H9 (cell line): ENCODE measurements at regions not wholly inside any gene's neighbourhood (a gene's known extent, or its start where the extent isn't known, plus 50 kb on each side); places are given as distances from the start of the nearest gene placed in this dataset.

Experiments used
- DNase-seq: peaks from one replicate; pipeline ENCODE4 v3.0.0-alpha.2; 2017
- H2AFZ ChIP-seq: one replicate; pipeline ENCODE4 v1.6.1; 2013; ENCODE audit warnings: mild to moderate bottlenecking, low read length, control low read depth, moderate library complexity
- H2AK5ac ChIP-seq: 2 replicates; pipeline ENCODE4 v1.6.1; 2013; ENCODE audit warnings: low read length, control low read depth, mixed read lengths; ENCODE audit not compliant: insufficient read length
- H2BK120ac ChIP-seq: one replicate; pipeline ENCODE4 v1.6.1; 2013; ENCODE audit warnings: low read depth, mild to moderate bottlenecking, low read length, control low read depth, inconsistent platforms; ENCODE audit not compliant: poor library complexity, severe bottlenecking
- H2BK12ac ChIP-seq: 2 replicates; pipeline ENCODE4 v1.6.1; 2013; ENCODE audit warnings: low read length, control low read depth, mixed read lengths, low read depth; ENCODE audit not compliant: insufficient read length
- H2BK15ac ChIP-seq: 2 replicates; pipeline ENCODE4 v1.6.1; 2013; ENCODE audit warnings: low read depth, low read length, control low read depth
- H2BK20ac ChIP-seq: one replicate; pipeline ENCODE4 v1.6.1; 2013; ENCODE audit warnings: low read depth, mild to moderate bottlenecking, low read length, control low read depth, inconsistent platforms; ENCODE audit not compliant: poor library complexity, severe bottlenecking
- H2BK5ac ChIP-seq: 2 replicates; pipeline ENCODE4 v1.6.1; 2013; ENCODE audit warnings: low read length, control low read depth, mixed read lengths; ENCODE audit not compliant: insufficient read length
- H3K14ac ChIP-seq: 2 replicates; pipeline ENCODE4 v1.6.1; 2013; ENCODE audit warnings: low read length, control low read depth; ENCODE audit not compliant: insufficient read depth
- H3K18ac ChIP-seq: 2 replicates; pipeline ENCODE4 v1.6.1; 2013; ENCODE audit warnings: low read depth, mild to moderate bottlenecking, mixed read lengths, low read length, control low read depth; ENCODE audit not compliant: insufficient read length
- H3K23ac ChIP-seq: 2 replicates; pipeline ENCODE4 v1.6.1; 2013; ENCODE audit warnings: low read length, control low read depth, mixed read lengths, low read depth; ENCODE audit not compliant: insufficient read length
- H3K23me2 ChIP-seq: 2 replicates; pipeline ENCODE4 v1.6.1; 2013; ENCODE audit warnings: low read depth, mild to moderate bottlenecking, mixed read lengths, low read length, control low read depth; ENCODE audit not compliant: insufficient read length, poor library complexity, severe bottlenecking
- H3K27ac ChIP-seq: 2 replicates; pipeline ENCODE4 v1.5.1; 2013; ENCODE audit warnings: low read length, control low read depth, mixed read lengths, low read depth; ENCODE audit not compliant: insufficient read length
- H3K27me3 ChIP-seq: 2 replicates; pipeline ENCODE4 v1.6.1; 2013; ENCODE audit warnings: low read length, control low read depth, inconsistent platforms; ENCODE audit not compliant: insufficient read depth
- H3K4ac ChIP-seq: 2 replicates; pipeline ENCODE4 v1.6.1; 2013; ENCODE audit warnings: low read depth, mild to moderate bottlenecking, control low read depth, inconsistent platforms, low read length, moderate library complexity
- H3K4me1 ChIP-seq: 2 replicates; pipeline ENCODE4 v1.6.1; 2013; ENCODE audit warnings: low read length, control low read depth, inconsistent platforms; ENCODE audit not compliant: insufficient read depth
- H3K4me2 ChIP-seq: 2 replicates; pipeline ENCODE4 v1.6.1; 2013; ENCODE audit warnings: low read length, control low read depth, mixed read lengths; ENCODE audit not compliant: insufficient read length, insufficient read depth
- H3K56ac ChIP-seq: 2 replicates; pipeline ENCODE4 v1.6.1; 2013; ENCODE audit warnings: low read depth, mild to moderate bottlenecking, mixed read lengths, low read length, control low read depth; ENCODE audit not compliant: insufficient read length
- H3K79me1 ChIP-seq: 2 replicates; pipeline ENCODE4 v1.6.1; 2013; ENCODE audit warnings: low read depth, mild to moderate bottlenecking, moderate library complexity, low read length, control low read depth, inconsistent platforms; ENCODE audit not compliant: insufficient read depth, poor library complexity, severe bottlenecking
- H3K79me2 ChIP-seq: 2 replicates; pipeline ENCODE4 v1.6.1; 2013; ENCODE audit warnings: low read length, control low read depth, inconsistent platforms; ENCODE audit not compliant: insufficient read depth
- H3K9ac ChIP-seq: 2 replicates; pipeline ENCODE4 v1.6.1; 2013; ENCODE audit warnings: low read length, control low read depth, mixed read lengths; ENCODE audit not compliant: insufficient read length; ENCODE audit errors: extremely low read depth
- H3K9me3 ChIP-seq: one replicate; pipeline ENCODE4 v1.6.1; 2013; ENCODE audit warnings: low read depth, low read length, inconsistent platforms; ENCODE audit not compliant: control insufficient read depth
- H3T11ph ChIP-seq: one replicate; pipeline ENCODE4 v1.6.1; 2013; ENCODE audit warnings: mild to moderate bottlenecking, low read length, control low read depth, inconsistent platforms
- H4K20me1 ChIP-seq: one replicate; pipeline ENCODE4 v1.6.1; 2013; ENCODE audit not compliant: control insufficient read depth, insufficient read length, insufficient read depth
- H4K5ac ChIP-seq: 2 replicates; pipeline ENCODE4 v1.6.1; 2013; ENCODE audit warnings: low read depth, mild to moderate bottlenecking, mixed read lengths, low read length, control low read depth; ENCODE audit not compliant: insufficient read length
- H4K8ac ChIP-seq: replicated peaks from 2 replicates; pipeline ENCODE4 v1.6.1; 2013; ENCODE audit warnings: low read length, control low read depth, mixed read lengths, low read depth; ENCODE audit not compliant: insufficient read length
- H4K91ac ChIP-seq: 2 replicates; pipeline ENCODE4 v1.6.1; 2013; ENCODE audit warnings: low read depth, mild to moderate bottlenecking, moderate library complexity, mixed read lengths, low read length, control low read depth; ENCODE audit not compliant: insufficient read length
- H3K27ac Mint-ChIP-seq, 3 experiments: 2 replicates in 2 of 3; 3 replicates in 1 of 3; pipeline ENCODE4 v1.8.0; 2020 to 2021; ENCODE audit warnings: mixed read lengths in 3 of 3, mild to moderate bottlenecking in 1 of 3, moderate library complexity in 1 of 3
- H3K27me3 Mint-ChIP-seq: 2 replicates; pipeline ENCODE4 v1.8.0; 2021; ENCODE audit warnings: low read depth, mild to moderate bottlenecking, moderate library complexity, mixed read lengths
- H3K36me3 Mint-ChIP-seq, 3 experiments: 2 replicates in 2 of 3; 3 replicates in 1 of 3; pipeline ENCODE4 v1.8.0; 2020 to 2021; ENCODE audit warnings: low read depth in 3 of 3, mixed read lengths in 3 of 3; ENCODE audit not compliant: insufficient read depth in 1 of 3
- H3K4me1 Mint-ChIP-seq, 2 experiments: 2 replicates each; pipeline ENCODE4 v1.8.0; 2020; ENCODE audit warnings: mixed read lengths in 2 of 2
- H3K4me3 Mint-ChIP-seq, 2 experiments: 2 replicates in 1 of 2; 3 replicates in 1 of 2; pipeline ENCODE4 v1.8.0; 2020 to 2021; ENCODE audit warnings: mild to moderate bottlenecking in 2 of 2, mixed read lengths in 2 of 2, moderate library complexity in 1 of 2
- H3K9me3 Mint-ChIP-seq, 2 experiments: 2 replicates in 1 of 2; 3 replicates in 1 of 2; pipeline ENCODE4 v1.8.0; 2020; ENCODE audit warnings: mild to moderate bottlenecking in 2 of 2, mixed read lengths in 2 of 2, moderate library complexity in 1 of 2
- CTCF ChIP-seq: fragments of 200-600 bp; sonication (generic); conservative IDR thresholded peaks from 3 replicates; pipeline ENCODE4 v1.8.0; 2021; ENCODE audit warnings: antibody characterized with exemption, mild to moderate bottlenecking

- Histone ChIP-seq H2BK5ac (no peak overlapping the region), H3K14ac (no peak overlapping the region), H4K91ac (no peak overlapping the region), H3T11ph (no peak overlapping the region), H3K27me3 (no peaks in the 10 kb centered on the region), H3K18ac (no peak overlapping the region), H3K27ac (no peak overlapping the region), H3K4me2 (no peak overlapping the region), H2AK5ac (no peak overlapping the region), H3K4ac (no peak overlapping the region), H3K79me2 (no peaks in the 10 kb centered on the region), H2BK12ac (no peak overlapping the region), H4K5ac (no peak overlapping the region), H4K20me1 (no peaks in the 10 kb centered on the region), H3K4me1 (no peaks in the 10 kb centered on the region), H3K23ac (no peak overlapping the region), H2BK20ac (no peak overlapping the region), H2BK120ac (no peak overlapping the region), H2AFZ (no peak overlapping the region), H2BK15ac (no peak overlapping the region), H3K23me2 (no peaks in the 10 kb centered on the region), H3K56ac (no peak overlapping the region), H3K9me3 (no peaks in the 10 kb centered on the region), H4K8ac (no peak overlapping the region), H3K79me1 (no peaks in the 10 kb centered on the region), H3K9ac (no peak overlapping the region)
- Mint-ChIP-seq H3K27me3 (no peaks in the 10 kb centered on the region), H3K36me3 (no peaks in the 10 kb centered on the region), H3K4me1 (peaks cover 6% of the 10 kb centered on the region in 2 experiments), H3K27ac (no peak overlapping the region), H3K9me3 (no peaks in the 10 kb centered on the region), H3K4me3 (no peak overlapping the region)
- no peak for TF ChIP-seq CTCF
- no peak for DNase-seq
Observed at GRCh38 chr3:124412644-124413043, 317.6 kb upstream of the UMPS start.
